Activated CD4-positive, alpha-beta T cell treated with anti-CD3 and anti-CD28 coated beads, Interleukin-2, Interleukin-6, amounts not matched to agents 100 ng/mL and 50 ng/mL, durations not matched to agents 16 hours and 8 hours (primary cell): ENCODE measurements at regions not wholly inside any gene's neighbourhood (a gene's known extent, or its start where the extent isn't known, plus 50 kb on each side); places are given as distances from the start of the nearest gene placed in this dataset.
"Not testable (repeated sequence)": the region's sequence is repeated elsewhere in the genome, so short reads cannot be mapped to it uniquely, and the experiment has no call there.

Source experiments
- DNase-seq: peaks from one replicate; pipeline ENCODE4 v3.0.0-alpha.2; 2020

- DNase-seq: no peak
Observed at GRCh38 chr9:107850653-107851052, 361.1 kb upstream of the KLF4 start.

GRCh38 chr9:107847978-107848964 lies 358.7 kb upstream of the KLF4 start:
- DNase-seq: no peak

- DNase-seq: no peak
Observed at GRCh38 chr9:107842530-107842929, 353.0 kb upstream of the KLF4 start.

- DNase-seq: no peak
Observed at GRCh38 chr9:107841076-107841475, 351.5 kb upstream of the KLF4 start.

GRCh38 chr9:107839371-107839770 lies 349.8 kb upstream of the KLF4 start:
- DNase-seq: no peak

- DNase-seq: no peak
Observed at GRCh38 chr9:107838766-107839165, 349.2 kb upstream of the KLF4 start.

- DNase-seq: no peak
Observed at GRCh38 chr9:107836300-107836699, 346.7 kb upstream of the KLF4 start.

GRCh38 chr9:107833295-107833694 lies 343.7 kb upstream of the KLF4 start:
- DNase-seq: no peak

GRCh38 chr9:107832871-107833270 lies 343.3 kb upstream of the KLF4 start:
- DNase-seq: no peak

- DNase-seq: no peak
Observed at GRCh38 chr9:107830479-107830878, 340.9 kb upstream of the KLF4 start.

GRCh38 chr9:107827884-107828283 lies 338.3 kb upstream of the KLF4 start:
- no peak for DNase-seq

GRCh38 chr9:107827304-107827703 lies 337.7 kb upstream of the KLF4 start:
- no peak for DNase-seq

- DNase-seq: not testable (repeated sequence)
Observed at GRCh38 chr9:107826688-107826983, 337.1 kb upstream of the KLF4 start.

GRCh38 chr9:107824556-107824955 lies 335.0 kb upstream of the KLF4 start:
- DNase-seq: no peak

GRCh38 chr9:107819772-107820565 lies 330.4 kb upstream of the KLF4 start:
- no peak for DNase-seq

- not testable (repeated sequence) for DNase-seq
Observed at GRCh38 chr9:107818503-107818829, 328.9 kb upstream of the KLF4 start.

- DNase-seq: not testable (repeated sequence)
Observed at GRCh38 chr9:107817595-107818502, 328.3 kb upstream of the KLF4 start.

- DNase-seq: no peak
Observed at GRCh38 chr9:107816561-107817021, 327.0 kb upstream of the KLF4 start.

GRCh38 chr9:107815782-107816560 lies 326.4 kb upstream of the KLF4 start:
- no peak for DNase-seq

GRCh38 chr9:107813287-107813686 lies 323.7 kb upstream of the KLF4 start:
- no peak for DNase-seq

- no peak for DNase-seq
Observed at GRCh38 chr9:107810461-107810961, 320.9 kb upstream of the KLF4 start.
